CD14-positive monocyte (primary cell): ENCODE measurements at regions not wholly inside any gene's neighbourhood (a gene's known extent, or its start where the extent isn't known, plus 50 kb on each side); places are given as distances from the start of the nearest gene placed in this dataset.

Experiments
- DNase-seq, 3 donors: peaks; one replicate each; pipeline ENCODE4 v3.0.0-alpha.2; 2011 to 2022
- H2AFZ ChIP-seq: 2 replicates; pipeline ENCODE4 v1.6.0; 2012; ENCODE audit warnings: mild to moderate bottlenecking, low read depth, low read length, inconsistent platforms; ENCODE audit not compliant: insufficient read depth, poor library complexity, severe bottlenecking
- H3K27ac ChIP-seq, 2 donors: 1 replicate in 1 of 2; 2 replicates in 1 of 2; pipeline ENCODE4 v1.5.1; 2012 to 2013; ENCODE audit warnings: low read length in 2 of 2, control low read depth in 1 of 2, inconsistent platforms in 1 of 2, low read depth in 1 of 2, mild to moderate bottlenecking in 1 of 2
- H3K27me3 ChIP-seq, 2 donors: one replicate each; pipeline versions ENCODE4 v1.6.0 to v1.6.1; 2011 to 2013; ENCODE audit warnings: low read length in 2 of 2; ENCODE audit not compliant: control insufficient read depth in 2 of 2, insufficient read depth in 2 of 2
- H3K36me3 ChIP-seq, 2 donors: replicated peaks in 1 of 2; 1 replicate in 1 of 2; 2 replicates in 1 of 2; pipeline versions ENCODE4 v1.5.1 to v1.6.1; 2012 to 2013; ENCODE audit warnings: low read length in 2 of 2, control low read depth in 1 of 2, inconsistent platforms in 1 of 2, mild to moderate bottlenecking in 1 of 2; ENCODE audit not compliant: insufficient read depth in 2 of 2, control insufficient read depth in 1 of 2
- H3K4me1 ChIP-seq, 2 donors: 1 replicate in 1 of 2; 2 replicates in 1 of 2; pipeline versions ENCODE4 v1.5.1 to v1.6.1; 2012 to 2013; ENCODE audit warnings: low read length in 2 of 2, control low read depth in 1 of 2, inconsistent platforms in 1 of 2, mild to moderate bottlenecking in 1 of 2, moderate library complexity in 1 of 2; ENCODE audit not compliant: insufficient read depth in 2 of 2, control insufficient read depth in 1 of 2
- H3K4me2 ChIP-seq: replicated peaks from 2 replicates; pipeline ENCODE3; 2012; ENCODE audit warnings: low read length, moderate library complexity, mild to moderate bottlenecking; ENCODE audit not compliant: poor library complexity, severe bottlenecking; ENCODE audit errors: extremely low read depth
- H3K4me3 ChIP-seq, 3 experiments: fragments of 200-600 bp in 1 of 3; sonication (generic) in 1 of 3; replicated peaks in 1 of 3; 1 replicate in 2 of 3; 2 replicates in 1 of 3; pipeline ENCODE4 v1.5.1; 2011 to 2013; ENCODE audit warnings: low read length in 3 of 3, mild to moderate bottlenecking in 3 of 3, control low read depth in 2 of 3, low read depth in 2 of 3, inconsistent platforms in 1 of 3, moderate library complexity in 1 of 3
- H3K79me2 ChIP-seq: 2 replicates; pipeline ENCODE4 v1.6.0; 2012; ENCODE audit warnings: mild to moderate bottlenecking, control low read depth, inconsistent platforms, low read length, moderate library complexity; ENCODE audit not compliant: insufficient read depth
- H3K9ac ChIP-seq: 2 replicates; pipeline ENCODE4 v1.6.0; 2017; ENCODE audit warnings: low read length, mild to moderate bottlenecking; ENCODE audit not compliant: insufficient read depth, poor library complexity, severe bottlenecking
- H3K9me3 ChIP-seq, 2 donors: replicated peaks in 1 of 2; 1 replicate in 1 of 2; 2 replicates in 1 of 2; pipeline versions ENCODE4 v1.5.1 to v1.6.1; 2012 to 2013; ENCODE audit warnings: low read length in 2 of 2, control low read depth in 1 of 2; ENCODE audit not compliant: control insufficient read depth in 1 of 2, insufficient read depth in 1 of 2
- H4K20me1 ChIP-seq: 2 replicates; pipeline ENCODE4 v1.6.0; 2012; ENCODE audit warnings: mild to moderate bottlenecking, low read length, control low read depth, moderate library complexity; ENCODE audit not compliant: insufficient read depth
- H3K27ac Mint-ChIP-seq, 7 donors: one replicate each; pipeline ENCODE4 v1.8.0; 2020; ENCODE audit warnings: mild to moderate bottlenecking in 7 of 7, mixed read lengths in 7 of 7, moderate library complexity in 6 of 7, inconsistent platforms in 2 of 7
- H3K27me3 Mint-ChIP-seq, 3 donors: one replicate each; pipeline ENCODE4 v1.8.0; 2021 to 2022; ENCODE audit warnings: low read depth in 3 of 3, mild to moderate bottlenecking in 3 of 3, mixed read lengths in 3 of 3, moderate library complexity in 3 of 3, inconsistent platforms in 1 of 3
- H3K36me3 Mint-ChIP-seq, 2 donors: one replicate each; pipeline ENCODE4 v1.8.0; 2020; ENCODE audit warnings: mixed read lengths in 2 of 2, inconsistent platforms in 1 of 2, mild to moderate bottlenecking in 1 of 2
- H3K4me1 Mint-ChIP-seq: one replicate; pipeline ENCODE4 v1.8.0; 2020; ENCODE audit warnings: mild to moderate bottlenecking, mixed read lengths
- H3K4me3 Mint-ChIP-seq, 2 donors: one replicate each; pipeline ENCODE4 v1.8.0; 2020; ENCODE audit warnings: mild to moderate bottlenecking in 2 of 2, mixed read lengths in 2 of 2, moderate library complexity in 1 of 2
- H3K9me3 Mint-ChIP-seq, 7 donors: one replicate each; pipeline ENCODE4 v1.8.0; 2020 to 2022; ENCODE audit warnings: mixed read lengths in 7 of 7, mild to moderate bottlenecking in 6 of 7, moderate library complexity in 6 of 7, inconsistent platforms in 2 of 7
- WGBS: methylation state at CpG from one replicate; pipeline ENCODE4 v1.1.5; 2013; ENCODE audit warnings: missing lambda C conversion rate; ENCODE audit not compliant: insufficient coverage; 5-methylcytosine and 5-hydroxymethylcytosine counted together
- intact Hi-C, 2 donors: fragments of 100-400 bp; cut with micrococcal nuclease; formaldehyde crosslinking; loops; one replicate each; pipeline versions ENCODE4 v1.15.0 to v1.15.1; 2023
- TF ChIP-seq, protein P1 (sequence below): fragments of 200-600 bp; IDR thresholded peaks from one replicate; pipeline ENCODE4 v1.8.0; 2022; ENCODE audit warnings: antibody characterized with exemption, mild to moderate bottlenecking

DNA sequence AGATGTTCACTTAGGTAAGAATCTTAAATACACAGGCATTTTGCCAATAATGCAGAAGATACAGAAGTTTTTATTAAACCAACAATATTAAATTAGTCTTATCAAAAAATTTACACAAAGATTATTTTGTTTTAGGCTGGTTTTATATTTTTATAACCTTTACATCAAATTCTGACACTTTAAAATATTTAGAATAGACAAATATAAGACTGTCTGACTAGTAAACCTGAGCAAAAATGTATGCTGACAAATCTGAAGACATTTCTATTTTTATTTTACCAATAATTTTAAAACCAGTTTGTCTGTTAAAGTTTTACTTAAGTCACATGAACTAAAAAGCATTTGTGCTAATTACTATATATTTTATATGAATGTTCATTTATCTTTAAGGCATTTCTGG, 72.1 kb upstream of the ZNF236 start:
- H3K9me3 Mint-ChIP-seq: peaks cover 14 to 46% (median 36%) of the 10 kb centered on the region in 7 donors
- no peak for DNase-seq
- intact Hi-C loops: no loop called here

DNA sequence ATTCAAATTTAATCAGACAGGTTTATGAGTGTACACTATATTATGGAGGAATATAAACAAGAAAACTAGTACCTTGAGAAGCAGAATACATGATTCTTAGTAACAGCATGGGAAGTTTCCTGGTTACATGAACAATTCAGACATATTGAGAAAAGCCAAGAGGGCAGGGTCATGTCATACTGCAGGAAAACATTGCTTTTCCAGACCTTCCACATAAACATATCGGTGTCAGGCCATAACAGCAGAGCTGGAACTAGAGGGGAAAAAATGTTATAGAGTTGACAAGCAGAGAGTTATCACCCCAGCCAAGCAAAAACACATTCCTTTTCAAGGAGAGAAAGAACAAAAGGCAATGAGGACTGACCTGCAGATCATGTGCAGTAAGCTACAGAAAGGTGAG, 74.7 kb upstream of the ZNF236 start:
- no peaks in the 10 kb centered on the region for H3K79me2 ChIP-seq
- TF ChIP-seq, protein P1, sequence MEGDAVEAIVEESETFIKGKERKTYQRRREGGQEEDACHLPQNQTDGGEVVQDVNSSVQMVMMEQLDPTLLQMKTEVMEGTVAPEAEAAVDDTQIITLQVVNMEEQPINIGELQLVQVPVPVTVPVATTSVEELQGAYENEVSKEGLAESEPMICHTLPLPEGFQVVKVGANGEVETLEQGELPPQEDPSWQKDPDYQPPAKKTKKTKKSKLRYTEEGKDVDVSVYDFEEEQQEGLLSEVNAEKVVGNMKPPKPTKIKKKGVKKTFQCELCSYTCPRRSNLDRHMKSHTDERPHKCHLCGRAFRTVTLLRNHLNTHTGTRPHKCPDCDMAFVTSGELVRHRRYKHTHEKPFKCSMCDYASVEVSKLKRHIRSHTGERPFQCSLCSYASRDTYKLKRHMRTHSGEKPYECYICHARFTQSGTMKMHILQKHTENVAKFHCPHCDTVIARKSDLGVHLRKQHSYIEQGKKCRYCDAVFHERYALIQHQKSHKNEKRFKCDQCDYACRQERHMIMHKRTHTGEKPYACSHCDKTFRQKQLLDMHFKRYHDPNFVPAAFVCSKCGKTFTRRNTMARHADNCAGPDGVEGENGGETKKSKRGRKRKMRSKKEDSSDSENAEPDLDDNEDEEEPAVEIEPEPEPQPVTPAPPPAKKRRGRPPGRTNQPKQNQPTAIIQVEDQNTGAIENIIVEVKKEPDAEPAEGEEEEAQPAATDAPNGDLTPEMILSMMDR: no peak
- Mint-ChIP-seq H3K4me3 (no peak overlapping the region), H3K27me3 (peaks cover 2 to 6% (median 2%) of the 10 kb centered on the region in 3 donors), H3K36me3 (no peaks in the 10 kb centered on the region), H3K27ac (no peak overlapping the region), H3K9me3 (peaks cover 14 to 50% (median 34%) of the 10 kb centered on the region in 7 donors), H3K4me1 (no peaks in the 10 kb centered on the region)
- intact Hi-C loops: no loop called here
- no peaks in the 10 kb centered on the region for H4K20me1 ChIP-seq
- H3K4me3 ChIP-seq: no peak overlapping the region
- H3K27me3 ChIP-seq: no peaks in the 10 kb centered on the region
- H3K4me2 ChIP-seq: no peak overlapping the region
- no peak overlapping the region for H3K27ac ChIP-seq
- H3K9me3 ChIP-seq: peaks cover 29 to 31% of the 10 kb centered on the region in 2 donors
- H3K36me3 ChIP-seq: no peaks in the 10 kb centered on the region
- no peak overlapping the region for H3K9ac ChIP-seq
- H3K4me1 ChIP-seq: no peaks in the 10 kb centered on the region
- DNase-seq: no peak
- no CpG with 5 or more reads among the region's 1 CpG for WGBS
- H2AFZ ChIP-seq: no peak overlapping the region

More for the DNA sequence above, 72.1 kb upstream of the ZNF236 start:
- H4K20me1 ChIP-seq: no peaks in the 10 kb centered on the region
- H3K36me3 Mint-ChIP-seq: no peaks in the 10 kb centered on the region
- no peak overlapping the region for H2AFZ ChIP-seq
- no peaks in the 10 kb centered on the region for H3K36me3 ChIP-seq
- no peaks in the 10 kb centered on the region for H3K27me3 ChIP-seq
- H3K4me3 Mint-ChIP-seq: no peak overlapping the region
- H3K9me3 ChIP-seq: peaks cover 27 to 29% of the 10 kb centered on the region in 2 donors
- no peak overlapping the region for H3K4me2 ChIP-seq
- no peaks in the 10 kb centered on the region for H3K4me1 Mint-ChIP-seq
- no peak overlapping the region for H3K27ac Mint-ChIP-seq
- no peaks in the 10 kb centered on the region for H3K79me2 ChIP-seq
- no peak overlapping the region for H3K4me3 ChIP-seq
- H3K27ac ChIP-seq: no peak overlapping the region
- H3K4me1 ChIP-seq: no peaks in the 10 kb centered on the region
- H3K9ac ChIP-seq: no peak overlapping the region
- peaks cover 0 to 2% (median 0%) of the 10 kb centered on the region in 3 donors for H3K27me3 Mint-ChIP-seq
- TF ChIP-seq, protein P1: no peak
